NCI-H1417 treated with DMSO at 0.1 percent for 48 hours (cell line): ENCODE measurements at regions not wholly inside any gene's neighbourhood (a gene's known extent, or its start where the extent isn't known, plus 50 kb on each side); places are given as distances from the start of the nearest gene placed in this dataset.

Experiments
- DNase-seq: peaks from one replicate; lab custom pipeline; 2025; lab: John Stamatoyannopoulos, UW

- DNase-seq = no peak
Measured at GRCh38 chr5:125006011-125006685, 259.7 kb upstream of the ZNF608 start.

- DNase-seq = no peak
Measured at GRCh38 chr5:125010356-125010755, 263.9 kb upstream of the ZNF608 start.

- DNase-seq = no peak
Measured at GRCh38 chr5:125011014-125011413, 264.6 kb upstream of the ZNF608 start.

GRCh38 chr5:125011419-125011818, 265.0 kb upstream of the ZNF608 start:
- no peak for DNase-seq

GRCh38 chr5:125011947-125012346, 265.5 kb upstream of the ZNF608 start:
- DNase-seq = no peak

GRCh38 chr5:125012727-125013451, 266.4 kb upstream of the ZNF608 start:
- DNase-seq = no peak

GRCh38 chr5:125014202-125014601, 267.8 kb upstream of the ZNF608 start:
- DNase-seq = no peak

- no peak for DNase-seq
Measured at GRCh38 chr5:125017796-125018195, 271.4 kb upstream of the ZNF608 start.

GRCh38 chr5:125023673-125024072, 277.2 kb upstream of the ZNF608 start:
- no peak for DNase-seq

GRCh38 chr5:125026867-125027731, 280.7 kb upstream of the ZNF608 start:
- no peak for DNase-seq

- DNase-seq = no peak
Measured at GRCh38 chr5:125032286-125032685, 285.8 kb upstream of the ZNF608 start.

- no peak for DNase-seq
Measured at GRCh38 chr5:125033602-125034001, 287.2 kb upstream of the ZNF608 start.

GRCh38 chr5:125034331-125034730, 287.9 kb upstream of the ZNF608 start:
- DNase-seq = no peak

GRCh38 chr5:125036494-125036893, 290.1 kb upstream of the ZNF608 start:
- no peak for DNase-seq

GRCh38 chr5:125037020-125037419, 290.6 kb upstream of the ZNF608 start:
- DNase-seq = no peak

- no peak for DNase-seq
Measured at GRCh38 chr5:125037530-125037929, 291.1 kb upstream of the ZNF608 start.

GRCh38 chr5:125038477-125038876, 292.0 kb upstream of the ZNF608 start:
- DNase-seq = no peak

GRCh38 chr5:125041798-125042197, 295.4 kb upstream of the ZNF608 start:
- no peak for DNase-seq

- no peak for DNase-seq
Measured at GRCh38 chr5:125042261-125042890, 295.9 kb upstream of the ZNF608 start.

GRCh38 chr5:125043781-125044391, 297.4 kb upstream of the ZNF608 start:
- DNase-seq = no peak

GRCh38 chr5:125044491-125045282, 298.2 kb upstream of the ZNF608 start:
- DNase-seq = no peak
